ENCODE measurements at regions not wholly inside any gene's neighbourhood (a gene's known extent, or its start where the extent isn't known, plus 50 kb on each side); places are given as distances from the start of the nearest gene placed in this dataset.

GRCh38 chr7:25659841-25660240 lies 431.6 kb upstream of the NPVF start:
- Histone ChIP-seq H3K9me3 (ENCODE audit: insufficient read depth, low read length) (no peaks in the 10 kb centered on the region), H3K4me2 (ENCODE audit: low read length) (no peak overlapping the region), H3K4me3 (ENCODE audit: low read length) (no peak overlapping the region), H3K27ac (ENCODE audit: low read length) (no peak overlapping the region), H3K79me2 (ENCODE audit: low read length) (no peaks in the 10 kb centered on the region), H4K20me1 (ENCODE audit: insufficient read depth, low read length) (no peaks in the 10 kb centered on the region), H3K36me3 (replicated peaks; ENCODE audit: low read depth, low read length) (no peaks in the 10 kb centered on the region), H3K4me1 (ENCODE audit: low read length) (peaks cover 7% of the 10 kb centered on the region), H3K27me3 (ENCODE audit: low read depth, low read length) (peaks cover 5% of the 10 kb centered on the region; the same call in 1 of the 2 replicates), H2AFZ (ENCODE audit: low read depth, low read length) (no peak overlapping the region), H3K9ac (ENCODE audit: low read length) (no peak overlapping the region)
- TF ChIP-seq EZH2phosphoT487 (IDR thresholded peaks at IDR 0.05; ENCODE audit: low read depth) (no peak), CTCF (IDR thresholded peaks at IDR 0.05; ENCODE audit: low read depth, low read length) (no peak)

DNA sequence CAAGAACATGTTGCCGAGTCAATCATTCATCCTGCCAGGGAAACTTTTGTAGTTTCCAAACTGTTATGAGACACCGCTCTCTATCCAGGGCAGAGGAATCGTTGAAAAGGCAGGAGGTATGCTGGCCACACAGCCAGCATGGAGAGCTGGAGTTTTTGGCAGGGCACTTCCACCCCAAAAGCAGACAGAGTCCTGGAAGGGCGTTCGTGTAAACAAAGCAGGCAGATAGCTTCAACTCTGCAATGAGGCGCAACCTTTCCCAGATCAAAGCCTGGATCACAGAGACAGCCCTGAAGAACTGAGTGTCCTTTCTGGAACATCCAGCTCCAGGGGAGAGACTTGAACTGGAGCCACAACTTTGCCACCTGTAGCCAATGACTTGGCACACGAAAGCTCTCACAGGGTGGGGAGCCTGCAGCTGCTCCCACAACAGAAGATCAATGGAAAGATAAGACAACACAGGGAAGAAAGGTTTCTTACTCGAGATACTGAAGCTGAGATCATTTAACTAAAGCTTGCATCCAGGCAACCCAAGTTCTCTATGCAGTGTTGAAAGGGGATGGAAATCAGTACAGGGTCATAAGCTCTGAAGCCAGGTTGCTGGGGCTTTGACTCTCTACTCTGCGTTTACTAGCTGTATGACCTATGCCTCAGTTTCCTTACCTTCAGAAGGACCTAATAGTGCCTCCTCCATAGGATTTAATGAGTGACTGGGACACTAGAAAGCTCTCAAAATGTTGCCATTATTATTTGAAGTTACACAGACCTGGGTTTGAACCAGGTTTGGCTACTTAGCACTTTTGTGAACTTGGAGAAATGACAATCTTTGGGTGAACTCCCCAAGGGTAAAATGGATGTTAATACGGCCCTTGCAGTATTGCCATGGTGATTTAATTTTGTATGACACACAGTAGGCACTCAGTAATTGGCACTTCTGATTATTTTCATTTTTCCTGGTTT lies 434.8 kb upstream of the NPVF start:
- Histone ChIP-seq H3K36me3 (replicated peaks; ENCODE audit: low read depth, low read length) (no peaks in the 10 kb centered on the region), H3K27ac (ENCODE audit: low read length) (no peak overlapping the region), H3K9me3 (ENCODE audit: insufficient read depth, low read length) (no peaks in the 10 kb centered on the region), H3K9ac (ENCODE audit: low read length) (no peak overlapping the region), H3K4me2 (ENCODE audit: low read length) (no peak overlapping the region), H3K4me3 (ENCODE audit: low read length) (no peak overlapping the region), H3K79me2 (ENCODE audit: low read length) (no peaks in the 10 kb centered on the region), H3K27me3 (ENCODE audit: low read depth, low read length) (peaks cover 9% of the 10 kb centered on the region; the same call in 1 of the 2 replicates), H4K20me1 (ENCODE audit: insufficient read depth, low read length) (no peaks in the 10 kb centered on the region), H3K4me1 (ENCODE audit: low read length) (peaks cover 8% of the 10 kb centered on the region), H2AFZ (ENCODE audit: low read depth, low read length) (no peak overlapping the region)
- TF ChIP-seq CTCF (IDR thresholded peaks at IDR 0.05; ENCODE audit: low read depth, low read length) (no peak), EZH2phosphoT487 (IDR thresholded peaks at IDR 0.05; ENCODE audit: low read depth) (no peak)

GRCh38 chr7:25663877-25664276 lies 435.6 kb upstream of the NPVF start:
- no peak for TF ChIP-seq CTCF (IDR thresholded peaks at IDR 0.05; ENCODE audit: low read depth, low read length)
- no peak for TF ChIP-seq EZH2phosphoT487 (IDR thresholded peaks at IDR 0.05; ENCODE audit: low read depth)

DNA sequence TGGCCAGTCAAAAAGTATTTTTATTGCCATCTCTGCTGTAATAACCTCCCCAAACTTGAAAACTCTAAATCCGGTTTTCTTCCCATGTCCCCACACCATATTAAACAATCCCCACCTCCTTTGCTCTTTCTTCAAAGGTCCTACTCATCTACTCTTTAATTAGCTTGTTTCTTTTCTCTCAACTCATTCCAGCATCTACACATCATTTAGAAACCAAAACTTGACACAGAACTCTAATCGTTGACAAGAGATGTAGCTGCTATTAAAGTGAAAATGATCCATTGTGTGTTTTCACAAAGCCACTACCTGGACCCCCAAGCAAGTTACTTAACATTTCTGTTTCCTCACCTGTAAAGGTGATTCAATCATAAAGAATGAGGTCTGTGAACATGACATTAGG lies 436.3 kb upstream of the NPVF start:
- no peak overlapping the region for H3K27ac ChIP-seq (ENCODE audit: low read length)
- H3K9me3 ChIP-seq (ENCODE audit: insufficient read depth, low read length), result no peaks in the 10 kb centered on the region
- H3K4me1 ChIP-seq (ENCODE audit: low read length), result peaks cover 8% of the 10 kb centered on the region
- peak overlapping the region; percentile 49 for H3K4me2 ChIP-seq (ENCODE audit: low read length)
- H3K4me3 ChIP-seq (ENCODE audit: low read length), result no peak overlapping the region
- H3K36me3 ChIP-seq (replicated peaks; ENCODE audit: low read depth, low read length), result no peaks in the 10 kb centered on the region
- no peak overlapping the region for H3K9ac ChIP-seq (ENCODE audit: low read length)
- no peaks in the 10 kb centered on the region for H4K20me1 ChIP-seq (ENCODE audit: insufficient read depth, low read length)
- no peaks in the 10 kb centered on the region for H3K79me2 ChIP-seq (ENCODE audit: low read length)
- peaks cover 5% of the 10 kb centered on the region; the same call in 1 of the 2 replicates for H3K27me3 ChIP-seq (ENCODE audit: low read depth, low read length)
- H2AFZ ChIP-seq (ENCODE audit: low read depth, low read length), result no peak overlapping the region
- no peak for TF ChIP-seq CTCF (IDR thresholded peaks at IDR 0.05; ENCODE audit: low read depth, low read length)
- TF ChIP-seq EZH2phosphoT487 (IDR thresholded peaks at IDR 0.05; ENCODE audit: low read depth), result no peak

More at GRCh38 chr7:25663877-25664276, 435.6 kb upstream of the NPVF start:
- Histone ChIP-seq H3K27me3 (ENCODE audit: low read depth, low read length) (peaks cover 5% of the 10 kb centered on the region; the same call in 1 of the 2 replicates), H3K27ac (ENCODE audit: low read length) (no peak overlapping the region), H3K4me3 (ENCODE audit: low read length) (no peak overlapping the region), H3K36me3 (replicated peaks; ENCODE audit: low read depth, low read length) (no peaks in the 10 kb centered on the region), H4K20me1 (ENCODE audit: insufficient read depth, low read length) (no peaks in the 10 kb centered on the region), H3K9ac (ENCODE audit: low read length) (no peak overlapping the region), H2AFZ (ENCODE audit: low read depth, low read length) (no peak overlapping the region), H3K9me3 (ENCODE audit: insufficient read depth, low read length) (no peaks in the 10 kb centered on the region), H3K4me2 (ENCODE audit: low read length) (no peak overlapping the region), H3K4me1 (ENCODE audit: low read length) (peaks cover 8% of the 10 kb centered on the region), H3K79me2 (ENCODE audit: low read length) (no peaks in the 10 kb centered on the region)

Data from OCI-LY3 (cell line).